ENCODE measurements at regions not wholly inside any gene's neighbourhood (a gene's known extent, or its start where the extent isn't known, plus 50 kb on each side); places are given as distances from the start of the nearest gene placed in this dataset.

- TF ChIP-seq FOXP2 (optimal IDR thresholded peaks at IDR 0.05; ENCODE audit: borderline replicate concordance, extremely low read depth, extremely low read length, insufficient read depth) (no peak), SIN3A (IDR thresholded peaks at IDR 0.05; ENCODE audit: borderline replicate concordance, insufficient read depth, low read length) (no peak), TAF1 (IDR thresholded peaks at IDR 0.05; ENCODE audit: borderline replicate concordance, insufficient read depth, low read length) (no peak), REST (IDR thresholded peaks at IDR 0.05; ENCODE audit: insufficient read depth in 1 of 2, low read depth in 2 of 2, low read length in 2 of 2) (no peak), POLR2AphosphoS5 (IDR thresholded peaks at IDR 0.05; ENCODE audit: low read depth, low read length) (no peak)
Measured at GRCh38 chrX:3943965-3944364, 230.5 kb upstream of the PRKX start.

- TF ChIP-seq FOXP2 (optimal IDR thresholded peaks at IDR 0.05; ENCODE audit: borderline replicate concordance, extremely low read depth, extremely low read length, insufficient read depth) (no peak), SIN3A (IDR thresholded peaks at IDR 0.05; ENCODE audit: borderline replicate concordance, insufficient read depth, low read length) (no peak), TAF1 (IDR thresholded peaks at IDR 0.05; ENCODE audit: borderline replicate concordance, insufficient read depth, low read length) (no peak), REST (IDR thresholded peaks at IDR 0.05; ENCODE audit: insufficient read depth in 1 of 2, low read depth in 2 of 2, low read length in 2 of 2) (no peak), POLR2AphosphoS5 (IDR thresholded peaks at IDR 0.05; ENCODE audit: low read depth, low read length) (no peak)
Measured at GRCh38 chrX:3940000-3940610, 226.7 kb upstream of the PRKX start.

GRCh38 chrX:3938587-3938986 is 225.1 kb upstream of the PRKX start:
- TF ChIP-seq POLR2AphosphoS5 (IDR thresholded peaks at IDR 0.05; ENCODE audit: low read depth, low read length): no peak
- TF ChIP-seq SIN3A (IDR thresholded peaks at IDR 0.05; ENCODE audit: borderline replicate concordance, insufficient read depth, low read length): no peak
- no peak for TF ChIP-seq REST (IDR thresholded peaks at IDR 0.05; ENCODE audit: insufficient read depth in 1 of 2, low read depth in 2 of 2, low read length in 2 of 2)
- TF ChIP-seq FOXP2 (optimal IDR thresholded peaks at IDR 0.05; ENCODE audit: borderline replicate concordance, extremely low read depth, extremely low read length, insufficient read depth): no peak
- no peak for TF ChIP-seq TAF1 (IDR thresholded peaks at IDR 0.05; ENCODE audit: borderline replicate concordance, insufficient read depth, low read length)

- TF ChIP-seq POLR2AphosphoS5 (IDR thresholded peaks at IDR 0.05; ENCODE audit: low read depth, low read length) (no peak), TAF1 (IDR thresholded peaks at IDR 0.05; ENCODE audit: borderline replicate concordance, insufficient read depth, low read length) (no peak), SIN3A (IDR thresholded peaks at IDR 0.05; ENCODE audit: borderline replicate concordance, insufficient read depth, low read length) (no peak), REST (IDR thresholded peaks at IDR 0.05; ENCODE audit: insufficient read depth in 1 of 2, low read depth in 2 of 2, low read length in 2 of 2) (no peak), FOXP2 (optimal IDR thresholded peaks at IDR 0.05; ENCODE audit: borderline replicate concordance, extremely low read depth, extremely low read length, insufficient read depth) (no peak)
Measured at GRCh38 chrX:3820167-3820566, 106.7 kb upstream of the PRKX start.

Measured in PFSK-1 (cell line).